ENCODE measurements at regions not wholly inside any gene's neighbourhood (a gene's known extent, or its start where the extent isn't known, plus 50 kb on each side); places are given as distances from the start of the nearest gene placed in this dataset.
A peak's percentile ranks its signal among the peaks of the same experiment; 100 is the strongest.

DNA sequence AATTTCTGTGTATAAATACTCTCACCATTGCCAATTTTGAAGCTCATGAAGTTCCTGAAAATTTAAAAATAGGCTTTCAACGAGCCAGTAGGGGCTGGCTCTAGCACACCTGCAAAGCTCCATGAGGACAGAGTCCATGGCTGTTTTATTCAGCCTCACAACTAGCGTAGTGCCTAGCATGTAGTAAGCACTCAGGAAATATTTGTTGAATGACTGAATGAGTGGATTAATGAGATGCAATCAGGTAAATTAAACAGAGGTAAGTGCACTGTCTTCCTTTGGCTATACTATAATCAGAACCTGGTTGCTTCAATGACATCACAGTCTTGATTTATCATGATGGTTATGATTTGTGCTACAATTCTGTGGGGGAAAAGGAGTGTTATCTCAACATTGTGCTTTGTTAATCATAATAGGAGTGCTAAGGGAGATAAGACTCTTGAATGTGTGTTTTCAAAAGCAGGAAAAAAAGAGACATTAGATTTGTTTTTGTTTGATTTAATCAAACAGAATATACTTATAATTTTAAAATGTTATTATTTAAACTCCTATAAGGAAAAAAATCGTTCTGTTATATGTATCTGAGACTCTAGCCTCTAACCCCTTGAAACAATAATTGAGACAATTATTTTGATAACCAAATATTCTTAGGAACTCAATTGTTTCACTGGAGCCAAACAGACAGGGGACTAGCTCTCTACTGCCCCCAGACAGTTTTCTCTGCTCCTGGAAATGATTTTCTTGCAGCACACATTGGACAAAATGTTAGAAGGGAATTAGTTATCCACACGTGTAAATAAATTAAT lies 171.7 kb upstream of the ATP11B start:
- no peak for DNase-seq (ENCODE audit: extremely low spot score, unreplicated experiment)
- Mint-ChIP-seq H3K4me3 (ENCODE audit: unreplicated experiment) (no peak overlapping the region), H3K27me3 (ENCODE audit: unreplicated experiment) (peaks cover 30% of the 10 kb centered on the region), H3K27ac (ENCODE audit: unreplicated experiment) (no peak overlapping the region), H3K36me3 (ENCODE audit: unreplicated experiment) (no peaks in the 10 kb centered on the region), H3K9me3 (ENCODE audit: unreplicated experiment) (no peaks in the 10 kb centered on the region), H3K4me1 (ENCODE audit: unreplicated experiment) (peaks cover 1% of the 10 kb centered on the region)
- TF ChIP-seq CTCF (IDR thresholded peaks at IDR 0.05), result peak; percentile 51

- TF ChIP-seq CTCF (IDR thresholded peaks at IDR 0.05), result no peak
- DNase-seq (ENCODE audit: extremely low spot score, unreplicated experiment), result no peak
- peaks cover 1% of the 10 kb centered on the region for H3K4me1 Mint-ChIP-seq (ENCODE audit: unreplicated experiment)
- no peaks in the 10 kb centered on the region for H3K9me3 Mint-ChIP-seq (ENCODE audit: unreplicated experiment)
- no peak overlapping the region for H3K4me3 Mint-ChIP-seq (ENCODE audit: unreplicated experiment)
- peaks cover 31% of the 10 kb centered on the region for H3K27me3 Mint-ChIP-seq (ENCODE audit: unreplicated experiment)
- no peaks in the 10 kb centered on the region for H3K36me3 Mint-ChIP-seq (ENCODE audit: unreplicated experiment)
- H3K27ac Mint-ChIP-seq (ENCODE audit: unreplicated experiment), result no peak overlapping the region
Measured at GRCh38 chr3:182622241-182622545, 171.1 kb upstream of the ATP11B start.

DNA sequence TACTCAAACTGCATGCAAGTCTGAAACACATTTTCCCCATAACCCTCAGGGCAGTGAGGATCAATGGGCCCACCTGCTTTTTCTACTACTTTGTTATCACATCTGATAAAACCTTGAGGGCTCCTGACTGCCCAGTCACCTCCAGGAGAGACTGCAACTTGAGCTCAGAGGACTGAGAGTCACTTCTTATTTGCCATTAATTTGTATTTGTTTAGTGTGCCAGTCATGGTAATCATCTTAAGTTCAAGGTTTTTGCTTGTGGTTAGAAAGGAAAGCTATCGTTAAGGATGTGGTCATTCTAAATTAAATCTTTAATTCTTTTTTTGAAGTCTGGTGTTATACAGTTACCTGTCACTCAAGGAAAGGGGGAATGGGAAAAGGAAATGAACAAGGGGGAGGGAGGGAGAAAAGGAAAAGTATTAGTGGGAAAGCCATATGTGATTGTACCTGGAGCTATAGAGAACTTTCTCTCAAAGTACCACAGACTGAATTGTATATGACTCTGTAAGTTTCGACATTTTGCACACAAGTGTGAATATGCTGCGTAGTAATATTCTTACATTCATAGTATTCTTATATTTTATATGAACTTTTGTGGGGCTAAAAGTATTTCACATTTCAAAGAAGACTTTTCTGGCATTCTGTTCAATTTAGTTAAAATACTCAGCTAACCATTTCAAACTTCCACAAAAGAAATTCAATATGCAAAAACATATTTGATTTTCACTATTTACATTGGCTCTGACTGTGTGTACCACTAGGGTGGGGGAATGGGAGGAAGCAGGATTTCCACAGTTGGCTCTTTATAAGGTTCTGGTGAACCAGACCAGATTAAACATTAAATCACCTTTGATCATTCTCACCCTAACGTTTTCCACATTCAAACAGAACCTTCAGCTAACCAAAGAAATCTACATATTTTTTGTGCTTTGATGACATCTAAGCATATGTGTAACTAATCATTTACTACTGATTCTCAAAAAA lies 166.5 kb upstream of the ATP11B start:
- no peaks in the 10 kb centered on the region for H3K36me3 Mint-ChIP-seq (ENCODE audit: unreplicated experiment)
- no peak for DNase-seq (ENCODE audit: extremely low spot score, unreplicated experiment)
- H3K4me3 Mint-ChIP-seq (ENCODE audit: unreplicated experiment), result no peak overlapping the region
- no peak for TF ChIP-seq CTCF (IDR thresholded peaks at IDR 0.05)
- H3K4me1 Mint-ChIP-seq (ENCODE audit: unreplicated experiment), result no peaks in the 10 kb centered on the region
- no peaks in the 10 kb centered on the region for H3K9me3 Mint-ChIP-seq (ENCODE audit: unreplicated experiment)
- no peak overlapping the region for H3K27ac Mint-ChIP-seq (ENCODE audit: unreplicated experiment)
- peaks cover 30% of the 10 kb centered on the region for H3K27me3 Mint-ChIP-seq (ENCODE audit: unreplicated experiment)

DNA sequence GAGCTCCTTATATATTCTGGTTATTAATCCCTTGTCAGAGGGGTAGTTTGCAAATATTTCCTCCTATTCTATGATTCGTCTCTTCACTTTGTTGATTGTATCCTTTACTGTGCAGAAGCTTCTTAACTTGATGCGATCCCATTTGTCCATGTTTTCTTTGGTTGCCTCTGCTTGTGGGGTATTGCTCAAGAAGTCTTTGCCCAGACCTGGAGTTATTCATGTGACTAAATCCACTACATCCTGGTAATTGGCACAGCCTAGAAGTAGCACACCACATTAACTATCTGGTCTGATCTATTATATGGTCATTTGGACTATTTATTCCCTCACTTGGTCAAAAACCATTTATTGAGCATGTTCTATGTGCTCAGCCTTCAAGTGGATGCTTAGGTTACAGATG lies 164.8 kb upstream of the ATP11B start:
- Mint-ChIP-seq H3K27ac (ENCODE audit: unreplicated experiment) (no peak overlapping the region), H3K9me3 (ENCODE audit: unreplicated experiment) (no peaks in the 10 kb centered on the region), H3K36me3 (ENCODE audit: unreplicated experiment) (no peaks in the 10 kb centered on the region), H3K4me1 (ENCODE audit: unreplicated experiment) (no peaks in the 10 kb centered on the region), H3K4me3 (ENCODE audit: unreplicated experiment) (no peak overlapping the region), H3K27me3 (ENCODE audit: unreplicated experiment) (peaks cover 28% of the 10 kb centered on the region)
- TF ChIP-seq CTCF (IDR thresholded peaks at IDR 0.05), result no peak
- no peak for DNase-seq (ENCODE audit: extremely low spot score, unreplicated experiment)

GRCh38 chr3:182629521-182629920 lies 163.8 kb upstream of the ATP11B start:
- H3K27ac Mint-ChIP-seq (ENCODE audit: unreplicated experiment), result no peak overlapping the region
- H3K9me3 Mint-ChIP-seq (ENCODE audit: unreplicated experiment), result no peaks in the 10 kb centered on the region
- H3K36me3 Mint-ChIP-seq (ENCODE audit: unreplicated experiment), result no peaks in the 10 kb centered on the region

More at GRCh38 chr3:182629521-182629920, 163.8 kb upstream of the ATP11B start:
- DNase-seq (ENCODE audit: extremely low spot score, unreplicated experiment), result no peak
- H3K4me3 Mint-ChIP-seq (ENCODE audit: unreplicated experiment), result no peak overlapping the region
- TF ChIP-seq CTCF (IDR thresholded peaks at IDR 0.05), result no peak
- H3K27me3 Mint-ChIP-seq (ENCODE audit: unreplicated experiment), result peaks cover 28% of the 10 kb centered on the region
- no peaks in the 10 kb centered on the region for H3K4me1 Mint-ChIP-seq (ENCODE audit: unreplicated experiment)

Measured in osteocyte (in vitro differentiated cells).